GM21717 (cell line): ENCODE measurements at regions not wholly inside any gene's neighbourhood (a gene's known extent, or its start where the extent isn't known, plus 50 kb on each side); places are given as distances from the start of the nearest gene placed in this dataset.

Source experiments
- ATAC-seq: cut with Tn5 transposase; IDR thresholded peaks from one replicate; pipeline ENCODE4 v1.9.1; 2021; ENCODE audit warnings: mild to moderate bottlenecking, moderate library complexity; ENCODE audit not compliant: unreplicated experiment

- no peak for ATAC-seq
Measured at GRCh38 chr3:103047640-103048039, 612.8 kb downstream of the ZPLD1 start.

GRCh38 chr3:103048068-103048722, 613.4 kb downstream of the ZPLD1 start:
- ATAC-seq, result no peak

GRCh38 chr3:103052236-103052830, 617.5 kb downstream of the ZPLD1 start:
- no peak for ATAC-seq

GRCh38 chr3:103055021-103055520, 620.3 kb downstream of the ZPLD1 start:
- no peak for ATAC-seq

- ATAC-seq, result no peak
Measured at GRCh38 chr3:103056542-103056941, 621.7 kb downstream of the ZPLD1 start.

GRCh38 chr3:103057003-103057402, 622.2 kb downstream of the ZPLD1 start:
- no peak for ATAC-seq

GRCh38 chr3:103057487-103057886, 622.7 kb downstream of the ZPLD1 start:
- no peak for ATAC-seq

GRCh38 chr3:103059432-103059831, 624.6 kb downstream of the ZPLD1 start:
- no peak for ATAC-seq

GRCh38 chr3:103060242-103060641, 625.4 kb downstream of the ZPLD1 start:
- ATAC-seq, result no peak

- ATAC-seq, result no peak
Measured at GRCh38 chr3:103067963-103068362, 633.1 kb downstream of the ZPLD1 start.

GRCh38 chr3:103075282-103075681, 640.5 kb downstream of the ZPLD1 start:
- no peak for ATAC-seq

GRCh38 chr3:103077910-103078309, 643.1 kb downstream of the ZPLD1 start:
- no peak for ATAC-seq

- no peak for ATAC-seq
Measured at GRCh38 chr3:103082501-103082900, 647.7 kb downstream of the ZPLD1 start.

GRCh38 chr3:103083848-103084631, 649.2 kb downstream of the ZPLD1 start:
- ATAC-seq, result no peak

GRCh38 chr3:103085465-103085864, 650.6 kb downstream of the ZPLD1 start:
- ATAC-seq, result no peak

GRCh38 chr3:103089758-103090157, 654.9 kb downstream of the ZPLD1 start:
- no peak for ATAC-seq

GRCh38 chr3:103105206-103105605, 670.4 kb downstream of the ZPLD1 start:
- ATAC-seq, result no peak

GRCh38 chr3:103112273-103112672, 677.5 kb downstream of the ZPLD1 start:
- ATAC-seq, result no peak

- no peak for ATAC-seq
Measured at GRCh38 chr3:103126115-103126514, 691.3 kb downstream of the ZPLD1 start.

- peak; percentile 44 for ATAC-seq
Measured at GRCh38 chr3:103127098-103127630, 692.3 kb downstream of the ZPLD1 start.

- peak; percentile 94 for ATAC-seq
Measured at GRCh38 chr3:103127737-103128136, 692.9 kb downstream of the ZPLD1 start.
